ENCODE measurements at regions not wholly inside any gene's neighbourhood (a gene's known extent, or its start where the extent isn't known, plus 50 kb on each side); places are given as distances from the start of the nearest gene placed in this dataset.
"Not testable (repeated sequence)": the region's sequence is repeated elsewhere in the genome, so short reads cannot be mapped to it uniquely, and the experiment has no call there.

DNA sequence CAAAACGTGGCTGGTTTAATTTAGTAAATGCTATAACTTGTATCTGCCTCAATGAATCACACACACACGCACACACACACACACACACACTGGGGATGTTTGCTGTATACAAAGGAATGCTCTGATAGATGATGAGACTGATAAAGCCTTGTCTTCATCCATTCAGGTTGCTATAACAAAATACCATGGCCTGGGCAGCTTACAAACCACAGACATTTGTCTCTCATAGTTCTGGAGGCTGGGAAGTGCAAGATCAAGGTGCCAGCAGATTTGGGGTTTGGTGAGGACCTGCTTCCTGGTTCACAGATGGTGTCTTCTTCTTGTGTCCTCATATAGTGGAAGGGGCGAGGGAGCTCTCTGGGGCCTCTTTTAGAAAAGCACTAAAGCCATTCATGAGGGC lies 149.5 kb upstream of the HDAC4 start:
- DNase-seq (ENCODE audit: low read depth) = no peak

DNA sequence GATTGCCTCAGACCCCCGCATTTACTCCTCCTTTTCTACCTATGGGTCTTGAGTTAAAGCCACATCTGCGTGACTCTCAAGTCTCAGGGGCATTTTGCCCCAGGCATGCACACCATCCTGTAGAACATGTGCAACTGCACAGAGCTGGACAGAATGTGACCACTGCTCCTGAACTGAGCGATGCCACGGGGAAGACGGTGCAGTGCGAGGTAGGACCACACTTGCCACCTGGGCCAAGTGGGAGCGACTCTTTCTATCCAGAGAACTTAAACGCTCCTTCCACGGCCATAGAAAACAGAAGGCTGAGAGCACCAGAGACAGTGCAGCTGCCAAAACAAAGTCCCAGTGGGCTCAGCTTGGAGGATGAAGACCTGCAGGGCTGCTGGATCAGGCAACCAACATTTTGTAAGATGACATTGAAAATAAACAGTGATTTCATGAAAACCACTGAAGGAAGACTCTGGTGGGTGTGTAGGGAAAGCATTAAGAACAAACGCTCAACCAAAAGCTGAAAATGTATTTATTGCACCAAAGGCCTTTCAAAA lies 149.0 kb upstream of the HDAC4 start:
- no peak for DNase-seq (ENCODE audit: low read depth)

DNA sequence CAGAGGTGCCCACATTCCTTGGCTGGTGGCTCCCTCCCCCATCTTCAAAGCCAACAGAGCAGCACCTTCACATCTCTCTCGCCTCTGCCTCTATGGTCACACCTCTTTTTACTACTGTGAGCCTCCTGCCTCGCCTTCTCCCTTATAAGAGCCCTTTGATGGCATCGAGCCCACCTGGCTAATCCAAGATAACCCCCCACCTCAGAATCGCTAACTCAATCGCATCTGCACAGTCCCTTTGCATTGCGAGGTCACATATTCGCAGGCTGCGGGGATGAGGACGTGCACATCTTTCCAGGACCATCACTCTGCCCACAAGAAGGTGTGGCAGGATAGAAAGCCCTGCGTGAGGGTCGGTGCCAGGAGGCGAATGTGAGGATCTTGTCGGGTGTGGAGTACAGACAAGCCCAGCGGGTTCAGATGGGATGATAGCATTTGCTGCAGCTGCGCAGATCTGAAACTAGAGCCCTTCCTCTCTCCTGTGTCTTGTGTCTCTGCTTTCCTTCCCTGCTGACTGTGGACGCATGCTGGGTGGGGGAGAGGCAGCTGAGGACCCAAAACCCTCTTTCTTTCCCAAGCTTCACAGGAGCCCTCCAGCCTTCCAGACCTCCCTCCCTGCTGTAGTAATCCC lies 148.3 kb upstream of the HDAC4 start:
- no peak for DNase-seq (ENCODE audit: low read depth)

DNA sequence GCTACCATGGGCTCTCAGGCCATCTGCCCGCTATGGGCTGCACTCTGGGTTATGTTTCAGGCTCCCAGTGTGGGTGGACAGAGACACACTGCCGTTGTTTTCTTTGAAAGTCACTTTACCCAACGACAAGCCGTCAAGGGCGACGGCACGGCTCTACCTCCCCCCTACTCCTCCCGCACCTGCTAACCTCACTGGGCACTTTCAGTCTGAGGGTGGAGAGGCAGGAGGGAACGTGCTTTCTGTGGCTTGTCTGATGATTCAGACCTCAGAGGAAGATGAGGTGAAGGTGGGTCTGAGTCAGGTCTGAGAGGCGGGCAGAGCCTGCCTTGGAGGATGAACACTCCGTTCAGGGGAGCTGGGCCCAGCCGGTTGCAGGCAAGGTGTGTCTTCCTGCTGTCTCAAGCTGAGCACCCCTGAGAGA lies 147.6 kb upstream of the HDAC4 start:
- peak; percentile 21 for DNase-seq (ENCODE audit: low read depth)

DNA sequence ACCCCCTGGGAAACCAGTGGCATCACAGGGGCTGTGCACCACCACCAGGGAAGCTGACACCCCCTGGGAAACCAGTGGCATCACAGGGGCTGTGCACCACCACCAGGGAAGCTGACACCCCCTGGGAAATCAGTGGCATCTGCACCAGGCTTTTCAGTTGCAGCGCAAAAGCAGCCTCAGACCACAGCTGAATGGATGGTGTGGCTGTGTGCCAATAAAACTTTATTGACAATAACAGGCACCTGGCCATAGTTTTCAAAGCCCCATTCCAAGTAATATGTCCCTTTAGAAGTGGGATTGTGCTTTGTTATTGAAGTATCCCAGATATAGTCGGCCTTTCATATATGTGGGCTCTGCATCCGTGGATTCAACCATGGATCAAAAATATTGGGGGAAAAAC lies 146.3 kb upstream of the HDAC4 start:
- not testable (repeated sequence) for DNase-seq (ENCODE audit: low read depth)

DNA sequence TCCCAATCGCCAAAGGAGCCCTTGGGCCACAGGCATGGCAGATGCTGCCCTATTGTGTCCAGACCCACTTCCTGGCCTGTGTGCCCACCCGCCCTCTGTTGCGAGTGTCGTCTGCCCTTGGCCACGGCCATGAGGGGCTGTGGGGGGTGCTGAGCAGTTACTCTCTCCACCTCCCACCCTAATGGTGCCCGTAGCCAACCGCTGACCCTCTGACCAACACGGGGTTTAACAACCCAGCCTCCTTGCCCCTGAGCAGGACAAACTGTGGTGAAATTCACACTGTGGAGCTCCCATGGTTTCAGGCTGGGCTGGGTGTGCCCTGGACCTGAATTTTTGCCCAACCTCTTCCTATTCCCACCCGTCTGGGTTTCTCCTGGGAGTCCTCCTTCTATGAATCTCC lies 145.7 kb upstream of the HDAC4 start:
- DNase-seq (ENCODE audit: low read depth) = no peak

DNA sequence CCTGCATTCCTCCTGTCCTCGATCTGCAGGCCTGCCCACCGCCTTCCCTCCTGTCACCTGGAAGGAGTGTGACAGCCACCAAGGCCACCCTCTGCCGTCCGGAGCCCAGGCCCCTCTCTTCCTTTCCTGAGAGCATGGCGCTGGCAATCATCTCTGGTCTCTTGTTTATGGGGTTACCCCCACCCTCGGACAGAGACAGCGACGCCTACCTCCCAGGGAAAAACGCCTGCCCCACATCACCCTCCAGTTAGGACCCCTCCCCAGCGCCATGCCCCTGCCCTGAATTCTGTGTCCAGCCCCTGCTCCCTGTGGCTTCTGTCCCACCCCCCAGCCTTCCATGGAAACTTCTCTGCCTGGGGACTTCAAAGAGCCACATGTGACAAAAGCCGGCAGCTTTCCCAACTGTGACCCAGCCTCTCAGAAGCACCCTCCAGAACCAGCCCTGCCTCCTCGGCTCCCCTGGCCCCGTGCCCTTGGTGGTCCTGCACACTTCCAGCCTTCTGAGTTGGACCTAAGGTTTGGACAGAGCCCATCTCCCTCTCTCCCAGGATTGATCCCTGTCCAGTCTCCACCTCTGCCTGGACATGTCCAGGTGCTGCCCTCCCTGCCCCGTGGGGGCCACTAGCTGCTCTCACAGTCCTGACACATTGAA lies 145.0 kb upstream of the HDAC4 start:
- no peak for DNase-seq (ENCODE audit: low read depth)

DNA sequence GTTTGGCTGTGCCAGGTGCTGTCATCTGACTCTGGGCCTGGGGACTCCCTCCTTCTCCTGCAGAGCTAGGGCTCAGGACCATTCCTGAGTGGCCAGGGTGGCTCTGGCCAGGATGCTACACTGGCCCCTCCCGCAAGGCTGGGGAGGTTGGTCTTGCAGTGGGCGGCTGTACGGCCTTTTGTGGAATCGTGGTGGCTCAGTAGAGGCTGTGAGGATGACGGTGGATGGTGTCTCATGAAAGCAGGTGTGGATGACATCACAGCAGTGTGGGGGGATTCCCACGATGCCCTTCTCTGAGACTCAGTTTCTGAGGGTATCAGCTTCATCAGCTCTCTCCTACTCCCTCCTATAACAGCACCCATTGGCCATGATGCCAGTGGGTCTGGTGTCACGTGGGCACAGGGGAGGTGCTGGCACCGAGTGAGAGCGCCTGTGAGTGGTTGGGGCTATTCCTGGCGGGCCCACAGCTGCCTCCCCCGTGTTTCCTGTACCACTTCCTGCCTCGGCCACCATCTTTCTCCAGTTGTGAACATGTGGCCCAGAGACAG lies 144.2 kb upstream of the HDAC4 start:
- DNase-seq (ENCODE audit: low read depth) = no peak

DNA sequence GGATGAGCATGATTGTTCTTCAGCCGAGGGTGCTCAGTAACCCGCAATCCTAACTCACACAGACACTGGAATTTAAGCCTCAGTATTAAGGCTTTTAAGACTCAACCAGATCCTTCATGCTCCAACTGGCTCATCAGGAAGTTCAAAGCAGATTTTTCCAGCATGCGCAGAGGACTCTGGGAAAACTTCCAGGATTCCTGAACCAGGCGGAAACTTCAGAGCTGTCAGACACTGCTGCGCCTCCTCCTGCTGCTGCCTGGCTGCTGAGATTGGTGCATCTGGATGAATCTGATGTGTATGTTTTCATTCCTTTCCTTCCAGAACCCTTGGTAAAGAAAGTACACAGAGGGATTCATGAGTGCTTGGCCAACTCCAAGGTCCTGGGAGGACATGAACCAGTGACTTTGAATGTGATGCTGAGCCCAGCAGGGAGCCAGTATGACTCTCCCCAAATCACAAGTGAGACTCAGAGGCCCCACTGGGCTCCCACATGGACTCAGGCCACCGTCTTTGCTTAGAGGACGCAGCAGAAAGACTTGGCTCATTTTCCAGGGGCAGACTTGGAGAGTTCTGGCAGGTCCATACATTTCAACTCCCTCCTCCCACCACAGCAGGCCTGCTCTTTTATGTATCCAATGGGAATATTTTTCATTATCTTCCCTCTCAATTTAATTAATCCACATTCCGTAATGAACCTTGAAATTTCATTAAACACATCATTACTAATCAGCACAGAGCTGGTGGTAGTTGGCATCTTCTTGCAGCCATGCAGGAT lies 143.5 kb upstream of the HDAC4 start:
- DNase-seq (ENCODE audit: low read depth) = no peak

DNA sequence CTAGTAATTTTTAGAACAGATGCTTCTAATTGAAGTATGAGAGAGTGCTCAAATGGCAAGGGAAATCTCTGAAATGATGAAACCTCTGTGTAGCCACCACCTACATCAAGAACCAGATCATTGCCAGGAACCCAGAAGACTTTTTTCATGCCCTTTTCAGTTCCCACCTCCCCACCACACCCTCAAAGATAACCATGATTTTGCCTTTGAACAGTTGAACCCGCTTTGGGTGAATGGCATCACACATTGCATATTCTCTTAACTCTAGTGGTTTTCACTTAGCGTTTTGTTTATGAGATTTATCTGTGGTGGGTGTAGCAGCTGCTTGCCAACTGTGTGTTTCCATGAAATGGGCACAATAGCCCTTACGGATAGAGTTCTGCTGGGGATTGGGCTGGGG lies 142.9 kb upstream of the HDAC4 start:
- DNase-seq (ENCODE audit: low read depth) = no peak

DNA sequence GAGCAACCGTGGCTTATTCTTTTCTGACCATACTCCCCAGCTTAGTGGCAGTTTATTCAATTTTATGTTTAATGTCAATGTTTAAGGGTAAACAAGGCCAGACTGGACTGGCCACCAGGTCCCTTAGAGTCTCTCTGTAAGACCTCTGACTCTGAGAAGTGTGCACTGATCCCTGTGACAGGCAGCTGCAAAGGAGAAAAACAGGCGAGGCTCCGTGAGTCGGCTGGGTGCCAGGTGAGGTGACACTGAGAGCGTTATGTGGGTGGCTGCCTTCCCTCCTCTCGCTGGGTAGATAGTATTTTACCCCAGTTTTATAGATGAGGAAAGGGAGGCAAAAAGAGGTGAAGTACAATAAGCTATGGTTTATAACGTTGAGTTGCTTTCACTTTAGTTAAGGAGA lies 139.4 kb upstream of the HDAC4 start:
- no peak for DNase-seq (ENCODE audit: low read depth)

DNA sequence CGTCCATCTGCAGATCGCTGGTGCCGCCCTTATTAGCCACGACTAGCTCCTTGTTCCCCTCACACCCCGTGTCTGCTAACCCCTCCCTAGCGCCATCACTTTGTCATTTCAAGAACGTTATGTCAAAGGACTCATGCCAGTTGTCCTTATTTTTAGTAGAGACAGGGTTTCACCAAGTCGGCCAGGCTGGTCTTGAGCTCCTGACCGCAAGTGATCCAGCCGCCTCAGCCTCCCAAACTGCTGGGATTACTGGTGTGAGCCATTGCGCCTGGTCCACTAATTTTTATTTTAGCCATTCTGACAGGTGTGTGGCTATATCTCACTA lies 138.9 kb upstream of the HDAC4 start:
- DNase-seq (ENCODE audit: low read depth) = no peak

DNA sequence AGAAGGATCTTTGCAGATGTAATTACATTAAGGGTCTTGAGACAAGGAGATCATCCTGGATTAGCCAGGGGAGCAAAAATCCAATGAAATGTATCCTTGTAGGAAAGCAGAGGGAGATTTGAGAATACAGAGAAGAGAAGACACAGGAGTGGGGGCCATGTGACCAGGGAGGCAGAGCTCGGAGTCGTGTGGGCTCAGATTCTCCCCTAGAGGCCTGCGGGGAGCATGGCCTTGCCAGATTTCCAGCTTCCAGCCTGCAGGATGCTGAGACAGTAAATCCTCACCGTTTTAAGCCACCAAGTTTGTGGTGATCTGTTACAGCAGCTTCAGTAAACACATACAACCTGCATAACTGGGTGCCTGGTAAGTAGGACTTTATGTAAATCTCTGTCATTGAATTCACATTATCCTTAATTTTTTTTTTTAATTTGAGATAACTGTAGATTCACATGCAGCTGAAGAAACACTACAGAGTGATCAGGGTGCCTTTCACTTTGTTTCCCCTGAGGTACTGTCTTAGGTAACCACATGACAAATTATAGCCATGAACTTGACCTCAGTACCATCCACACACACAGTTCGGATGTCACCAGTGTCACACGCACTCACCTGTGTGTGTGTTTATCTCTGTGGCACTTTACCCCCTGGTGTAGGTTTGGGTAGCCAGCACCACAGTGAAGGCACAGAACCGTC lies 138.4 kb upstream of the HDAC4 start:
- no peak for DNase-seq (ENCODE audit: low read depth)

DNA sequence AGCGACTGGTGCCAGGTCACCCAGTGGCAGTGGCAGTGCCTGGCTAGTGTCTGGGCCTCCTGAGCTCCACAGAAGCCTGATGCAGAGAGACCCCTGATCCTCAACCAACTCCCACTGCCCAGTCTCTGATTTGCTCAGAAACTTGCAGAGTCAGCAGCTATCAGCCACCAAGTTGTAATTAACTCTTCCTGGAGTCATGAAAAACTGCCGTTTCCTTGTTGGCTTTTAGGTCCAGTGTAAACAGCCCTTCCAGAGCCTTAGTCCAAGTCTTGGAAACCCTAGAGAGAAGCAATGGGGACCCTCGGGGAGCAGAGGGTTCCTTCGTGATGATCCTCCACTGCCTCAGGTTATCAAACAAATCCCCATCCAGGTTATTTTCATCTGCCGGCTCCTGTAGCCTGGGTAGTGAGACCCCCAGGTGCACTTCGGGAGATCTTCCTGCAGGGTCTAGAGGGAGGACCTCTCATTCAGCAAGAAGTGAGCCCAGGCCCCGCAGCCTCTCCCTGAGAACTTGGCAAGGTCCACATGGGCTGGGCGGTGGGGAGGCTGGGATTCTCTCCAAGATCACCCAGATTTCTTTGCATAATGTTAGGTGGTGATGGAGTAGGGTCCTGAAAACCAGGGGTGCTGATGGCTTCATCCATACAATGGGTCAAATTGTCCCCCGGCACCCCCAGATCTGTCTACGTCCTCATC lies 137.7 kb upstream of the HDAC4 start:
- no peak for DNase-seq (ENCODE audit: low read depth)

DNA sequence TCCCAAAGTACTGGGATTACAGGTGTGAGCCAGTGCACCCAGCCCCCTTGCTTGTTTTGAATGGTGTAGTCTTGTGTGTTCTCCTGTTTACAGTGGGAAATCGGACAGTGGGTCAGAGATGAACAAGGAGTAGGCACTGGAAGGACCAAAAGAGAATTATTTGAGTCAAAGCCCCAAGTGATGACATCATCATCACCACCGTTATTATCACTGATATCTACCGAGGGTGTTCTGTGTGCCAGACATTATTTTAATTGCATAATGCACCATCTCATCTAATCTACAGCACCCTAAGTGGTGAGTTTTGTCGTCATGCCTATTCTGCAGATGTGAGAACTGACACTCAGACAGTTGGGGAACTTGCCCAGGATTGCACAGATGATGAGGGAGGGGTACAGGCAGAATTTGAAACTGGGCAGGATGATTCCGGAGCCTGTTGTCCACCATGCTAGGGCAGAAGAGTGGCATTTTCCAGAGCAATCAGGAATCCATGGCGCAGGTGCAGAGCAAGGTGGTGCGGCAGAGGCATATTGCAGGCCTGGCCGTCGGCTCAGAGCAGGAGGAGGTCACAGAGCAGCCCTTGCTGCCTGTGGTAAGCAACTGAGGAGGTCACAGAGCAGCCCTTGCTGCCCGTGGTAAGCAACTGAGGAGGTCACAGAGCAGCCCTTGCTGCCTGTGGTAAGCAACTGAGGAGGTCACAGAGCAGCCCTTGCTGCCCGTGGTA lies 137.0 kb upstream of the HDAC4 start:
- DNase-seq (ENCODE audit: low read depth) = no peak

DNA sequence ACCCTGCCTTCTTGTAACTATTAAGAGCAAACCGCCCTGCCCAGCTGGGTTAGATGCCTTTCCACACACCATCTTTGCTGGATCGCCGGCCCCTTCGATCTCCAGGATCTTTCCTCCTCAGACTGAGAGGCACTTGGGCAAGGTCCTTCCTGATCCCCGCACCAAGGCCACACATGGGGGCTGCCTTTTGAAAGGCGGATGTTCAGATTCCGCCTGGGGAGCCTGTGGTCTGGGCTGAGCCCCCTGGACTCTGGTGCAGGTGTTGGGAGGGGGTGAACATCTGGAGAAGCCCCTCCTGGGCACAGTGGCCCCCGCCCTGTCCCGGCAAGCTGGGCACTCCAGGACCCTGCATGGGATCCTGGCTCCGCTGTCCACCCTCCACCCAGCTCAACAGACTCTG lies 135.4 kb upstream of the HDAC4 start:
- no peak for DNase-seq (ENCODE audit: low read depth)

DNA sequence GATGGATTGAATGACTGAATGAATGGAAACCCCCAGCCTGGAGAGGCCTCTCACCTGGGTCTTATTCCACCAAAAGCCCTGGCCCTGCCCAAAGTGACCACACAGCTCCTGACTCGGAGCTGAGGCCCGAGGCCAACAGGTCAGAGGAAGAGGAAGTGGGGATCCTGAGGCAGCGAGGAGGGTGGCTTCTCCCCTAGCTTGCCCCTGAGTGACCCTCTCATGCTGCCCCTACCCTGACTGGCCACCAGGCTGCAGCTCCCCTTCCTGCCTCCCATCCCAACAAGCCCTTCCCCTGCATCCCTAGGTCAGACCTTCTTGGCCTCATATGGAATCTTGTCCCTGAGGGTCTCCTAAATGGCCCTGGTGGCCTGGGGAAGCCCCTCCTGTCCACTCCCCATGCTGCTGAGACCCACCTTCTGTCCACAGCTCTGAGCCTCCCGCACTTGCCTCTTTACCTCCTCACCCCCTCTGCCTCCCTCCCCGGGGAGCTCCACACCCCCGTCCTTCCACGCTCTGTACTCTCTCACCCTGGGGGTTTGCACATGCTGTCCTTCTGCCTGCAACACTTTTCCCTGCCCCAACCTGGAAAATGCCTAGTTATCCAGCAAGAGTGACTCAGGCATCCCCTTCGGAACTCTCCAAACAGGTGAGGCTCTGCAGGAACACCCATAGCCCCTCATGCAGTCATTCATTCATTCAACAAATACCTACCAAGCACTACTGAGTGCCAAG lies 134.8 kb upstream of the HDAC4 start:
- DNase-seq (ENCODE audit: low read depth) = no peak

DNA sequence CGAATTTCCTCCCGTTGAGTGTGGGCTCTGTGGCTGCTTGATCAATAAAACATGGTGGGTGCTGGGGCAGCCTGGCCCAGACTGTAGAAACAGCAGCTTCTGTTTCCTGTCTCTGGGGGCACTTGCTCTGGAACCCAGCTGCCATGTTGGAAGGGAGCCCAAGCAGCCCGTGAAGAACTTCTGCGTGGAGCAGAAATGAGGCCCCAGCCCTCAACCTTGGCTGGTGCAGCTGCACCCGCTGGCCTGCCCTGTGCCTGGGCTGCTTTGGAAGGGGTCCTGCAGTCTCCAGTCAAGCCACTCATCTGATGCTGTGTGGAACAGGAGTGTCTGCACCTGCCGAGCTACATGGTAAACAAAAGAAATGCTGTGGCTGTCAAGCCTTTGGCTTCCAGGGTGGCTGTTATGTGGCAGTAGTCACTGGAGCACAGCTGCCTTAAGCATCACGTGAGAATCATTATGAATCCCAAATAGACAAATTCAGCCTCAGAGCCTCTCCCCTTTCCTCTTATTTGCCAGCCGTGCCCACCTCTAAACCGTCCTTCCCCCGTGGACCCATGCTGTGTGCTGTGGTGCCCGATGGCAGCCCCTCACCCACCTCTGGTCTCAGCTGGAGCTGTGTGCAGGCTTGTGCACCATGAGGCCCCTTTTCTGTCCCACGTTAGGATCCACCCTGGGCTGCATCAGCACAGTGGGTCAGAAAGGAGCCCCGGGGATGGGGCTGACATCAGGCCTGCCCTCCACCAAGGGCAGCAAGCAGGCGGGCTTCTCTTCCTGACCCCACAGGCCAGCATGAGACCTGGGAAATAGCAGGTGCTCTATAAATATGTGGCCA lies 134.0 kb upstream of the HDAC4 start:
- DNase-seq (ENCODE audit: low read depth) = no peak

DNA sequence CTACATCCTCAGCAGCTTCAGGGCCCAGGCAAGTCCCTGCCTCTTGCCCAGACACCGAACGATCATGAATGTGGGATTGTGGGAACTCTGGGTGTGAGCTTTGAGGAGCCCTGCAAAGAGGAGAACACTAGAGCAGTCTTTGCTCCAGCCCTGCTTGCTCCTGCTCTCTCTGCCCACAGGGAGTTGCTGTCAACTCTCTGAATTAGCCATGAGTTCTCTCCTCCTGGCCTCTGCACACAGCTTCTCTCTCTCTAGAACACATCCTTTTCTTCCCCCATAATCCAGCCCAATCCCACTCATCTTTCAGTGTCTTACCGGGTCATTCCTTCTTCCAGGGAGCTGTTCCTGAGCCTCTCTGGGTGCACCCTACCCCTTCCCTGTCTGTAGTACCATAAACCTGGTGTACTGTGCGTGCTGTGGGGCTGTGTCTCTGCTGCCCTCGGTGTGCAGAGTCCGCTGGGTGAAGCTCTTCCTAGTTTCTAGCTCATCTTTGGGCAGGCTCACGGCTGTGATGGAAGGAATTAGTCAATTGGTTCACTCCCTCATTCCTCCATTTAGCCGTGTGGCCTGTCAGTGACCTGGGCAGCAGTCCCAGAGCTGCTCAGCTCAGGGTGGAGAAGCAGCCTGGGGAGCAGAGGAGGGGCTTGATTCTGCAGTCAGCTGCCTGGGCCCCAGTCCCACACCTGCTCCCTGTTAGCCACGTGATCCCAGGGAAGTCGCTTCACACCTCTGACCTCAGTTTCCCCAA lies 132.9 kb upstream of the HDAC4 start:
- no peak for DNase-seq (ENCODE audit: low read depth)

Measured in stimulated activated CD8-positive, alpha-beta memory T cell treated with anti-CD3 and anti-CD28 coated beads, Interleukin-15, amount 100 ng/mL, for 24 hours (primary cell).